ENCODE measurements at regions not wholly inside any gene's neighbourhood (a gene's known extent, or its start where the extent isn't known, plus 50 kb on each side); places are given as distances from the start of the nearest gene placed in this dataset.

GRCh38 chr5:105475401-105475800, 1912.8 kb upstream of the NUDT12 start:
- TF ChIP-seq, protein P1, sequence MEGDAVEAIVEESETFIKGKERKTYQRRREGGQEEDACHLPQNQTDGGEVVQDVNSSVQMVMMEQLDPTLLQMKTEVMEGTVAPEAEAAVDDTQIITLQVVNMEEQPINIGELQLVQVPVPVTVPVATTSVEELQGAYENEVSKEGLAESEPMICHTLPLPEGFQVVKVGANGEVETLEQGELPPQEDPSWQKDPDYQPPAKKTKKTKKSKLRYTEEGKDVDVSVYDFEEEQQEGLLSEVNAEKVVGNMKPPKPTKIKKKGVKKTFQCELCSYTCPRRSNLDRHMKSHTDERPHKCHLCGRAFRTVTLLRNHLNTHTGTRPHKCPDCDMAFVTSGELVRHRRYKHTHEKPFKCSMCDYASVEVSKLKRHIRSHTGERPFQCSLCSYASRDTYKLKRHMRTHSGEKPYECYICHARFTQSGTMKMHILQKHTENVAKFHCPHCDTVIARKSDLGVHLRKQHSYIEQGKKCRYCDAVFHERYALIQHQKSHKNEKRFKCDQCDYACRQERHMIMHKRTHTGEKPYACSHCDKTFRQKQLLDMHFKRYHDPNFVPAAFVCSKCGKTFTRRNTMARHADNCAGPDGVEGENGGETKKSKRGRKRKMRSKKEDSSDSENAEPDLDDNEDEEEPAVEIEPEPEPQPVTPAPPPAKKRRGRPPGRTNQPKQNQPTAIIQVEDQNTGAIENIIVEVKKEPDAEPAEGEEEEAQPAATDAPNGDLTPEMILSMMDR (optimal IDR thresholded peaks at IDR 0.05 in 1 of 3, IDR thresholded peaks at IDR 0.05 in 1 of 3, conservative IDR thresholded peaks at IDR 0.05 in 1 of 3; ENCODE audit: extremely low read depth in 1 of 3, insufficient read depth in 2 of 3, low read length in 3 of 3), result no peak
- TF ChIP-seq EZH2 (IDR thresholded peaks at IDR 0.05; ENCODE audit: low read length), result no peak
